GM21423 (cell line): ENCODE measurements at regions not wholly inside any gene's neighbourhood (a gene's known extent, or its start where the extent isn't known, plus 50 kb on each side); places are given as distances from the start of the nearest gene placed in this dataset.

Source experiments
- ATAC-seq: cut with Tn5 transposase; IDR thresholded peaks from one replicate; pipeline ENCODE4 v1.9.1; 2021; ENCODE audit warnings: mild to moderate bottlenecking, moderate library complexity; ENCODE audit not compliant: unreplicated experiment

DNA sequence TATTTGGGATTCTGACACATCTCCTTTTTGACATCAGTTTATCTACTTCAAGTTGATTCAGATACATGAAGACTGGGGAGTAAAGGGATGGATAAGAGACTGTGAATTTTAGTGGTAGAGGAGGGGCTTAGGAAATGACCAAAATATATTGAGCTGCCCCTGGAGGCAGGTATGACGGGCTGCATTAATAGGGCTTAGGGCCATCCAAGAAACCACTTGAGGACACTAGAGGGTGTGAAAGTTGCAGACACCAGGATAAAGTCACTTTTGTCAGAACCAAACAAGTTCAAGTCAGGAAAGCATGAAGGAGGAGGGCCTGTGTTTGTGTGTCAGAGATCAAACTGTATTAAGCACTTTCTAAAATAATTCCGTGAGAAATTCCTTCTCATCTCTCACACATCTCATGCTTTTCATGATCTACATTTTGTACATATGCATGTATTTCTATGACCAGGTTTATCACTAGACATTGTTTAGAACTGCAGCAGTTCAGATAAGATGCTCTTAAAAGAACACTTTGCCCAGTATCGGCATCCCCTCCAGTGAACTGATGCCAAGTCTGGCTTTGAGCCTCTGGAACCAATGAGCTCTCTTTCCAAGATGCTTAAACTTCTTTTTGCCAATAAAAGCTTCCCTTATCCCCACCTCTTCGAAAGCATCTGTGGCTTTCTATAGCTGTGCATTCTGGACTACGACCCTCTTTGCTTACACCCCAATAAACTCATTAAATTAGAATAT lies 136.9 kb downstream of the SLC38A1 start:
- no peak for ATAC-seq

DNA sequence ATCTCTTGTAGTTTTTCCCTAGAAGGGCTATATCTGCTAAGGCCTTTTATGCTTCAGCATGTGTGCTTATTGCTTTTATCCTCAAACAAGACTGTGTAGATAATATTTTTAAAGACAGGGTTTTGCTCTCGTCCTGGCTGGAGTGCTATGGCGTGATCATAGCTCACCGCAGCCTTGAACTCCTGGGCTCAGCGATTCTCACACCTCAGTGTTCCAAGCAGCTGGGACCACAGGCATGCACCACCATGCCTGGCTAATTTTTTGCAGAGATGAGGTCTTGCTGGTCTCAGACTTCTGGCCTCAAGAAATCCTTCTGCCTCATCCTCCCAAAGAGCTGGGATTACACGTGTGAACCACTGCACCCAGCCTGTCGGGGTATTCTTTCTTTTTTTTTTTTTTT lies 137.3 kb upstream of the SCAF11 start:
- no peak for ATAC-seq

GRCh38 chr12:46126050-46126727 lies 135.8 kb upstream of the SCAF11 start:
- ATAC-seq = no peak

GRCh38 chr12:46124848-46125619 lies 134.7 kb upstream of the SCAF11 start:
- ATAC-seq = peak; percentile 79

DNA sequence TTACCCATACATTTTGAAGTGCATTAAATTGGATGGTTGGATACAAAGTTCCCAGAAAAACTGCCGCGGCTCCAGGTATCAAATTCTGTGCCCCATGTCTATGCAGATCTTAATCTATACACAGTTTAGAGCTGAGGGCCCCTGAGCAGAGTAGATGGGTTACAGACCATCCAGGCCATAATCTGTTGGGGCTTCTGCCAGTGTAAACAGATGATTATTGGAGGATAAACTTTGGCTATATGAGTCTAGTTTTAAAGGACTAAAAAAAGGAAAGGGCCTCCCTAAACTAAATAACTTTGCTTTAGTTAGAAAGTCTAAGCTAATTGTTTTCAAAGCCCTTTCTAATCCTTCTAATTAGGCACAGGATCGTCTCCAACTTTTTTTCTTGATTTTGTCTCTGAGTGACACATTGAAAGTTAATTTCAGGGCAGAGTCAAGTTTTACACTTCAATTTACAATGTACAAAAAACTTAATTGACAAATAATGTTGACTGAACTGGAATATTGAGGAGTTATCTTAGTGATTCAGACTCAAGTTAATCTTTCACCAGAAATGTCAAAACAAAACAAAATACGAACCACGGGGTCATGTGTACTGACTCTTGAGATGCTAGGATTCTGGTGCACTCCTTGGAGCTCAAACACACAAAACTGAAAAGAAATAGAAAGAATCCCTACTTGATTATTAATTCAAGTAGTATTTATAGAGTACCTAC lies 133.9 kb upstream of the SCAF11 start:
- ATAC-seq = peak; percentile 40

DNA sequence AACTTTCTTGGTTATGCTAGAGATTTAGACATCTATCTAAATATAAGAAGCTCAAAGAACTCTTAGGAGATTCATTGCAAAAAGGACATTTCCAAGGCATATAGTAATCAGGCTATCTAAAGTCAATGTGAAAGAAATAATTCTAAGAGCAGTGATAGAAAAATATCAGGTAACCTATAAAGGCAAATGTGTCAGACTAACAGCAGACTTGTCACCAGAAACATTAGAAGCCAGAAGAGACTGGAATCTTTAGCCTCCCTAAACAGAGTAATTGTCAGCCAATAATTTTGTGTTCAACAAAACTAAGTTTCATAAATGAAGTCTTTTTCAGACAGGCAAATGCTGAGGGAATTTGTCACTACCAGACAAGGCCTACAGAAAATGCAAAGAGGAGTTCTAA lies 122.0 kb upstream of the SCAF11 start:
- ATAC-seq = no peak

DNA sequence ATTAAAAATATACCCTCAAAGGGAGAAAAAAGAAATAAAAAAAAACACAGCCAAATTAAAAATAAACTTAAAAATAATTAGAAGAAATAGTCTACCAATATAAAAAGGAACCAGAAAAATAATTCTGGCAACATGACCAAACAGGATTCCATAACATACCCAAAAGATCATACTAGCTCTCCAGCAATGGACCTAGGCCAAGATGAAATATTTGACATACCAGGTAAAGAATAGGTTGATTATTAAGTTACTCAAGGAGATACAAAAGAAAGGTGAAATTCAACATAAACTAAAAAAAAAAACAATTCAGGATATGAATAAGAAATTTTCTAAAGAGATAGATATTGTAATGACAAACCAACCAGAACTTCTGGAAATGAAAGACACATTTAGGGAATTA lies 121.3 kb upstream of the SCAF11 start:
- no peak for ATAC-seq

DNA sequence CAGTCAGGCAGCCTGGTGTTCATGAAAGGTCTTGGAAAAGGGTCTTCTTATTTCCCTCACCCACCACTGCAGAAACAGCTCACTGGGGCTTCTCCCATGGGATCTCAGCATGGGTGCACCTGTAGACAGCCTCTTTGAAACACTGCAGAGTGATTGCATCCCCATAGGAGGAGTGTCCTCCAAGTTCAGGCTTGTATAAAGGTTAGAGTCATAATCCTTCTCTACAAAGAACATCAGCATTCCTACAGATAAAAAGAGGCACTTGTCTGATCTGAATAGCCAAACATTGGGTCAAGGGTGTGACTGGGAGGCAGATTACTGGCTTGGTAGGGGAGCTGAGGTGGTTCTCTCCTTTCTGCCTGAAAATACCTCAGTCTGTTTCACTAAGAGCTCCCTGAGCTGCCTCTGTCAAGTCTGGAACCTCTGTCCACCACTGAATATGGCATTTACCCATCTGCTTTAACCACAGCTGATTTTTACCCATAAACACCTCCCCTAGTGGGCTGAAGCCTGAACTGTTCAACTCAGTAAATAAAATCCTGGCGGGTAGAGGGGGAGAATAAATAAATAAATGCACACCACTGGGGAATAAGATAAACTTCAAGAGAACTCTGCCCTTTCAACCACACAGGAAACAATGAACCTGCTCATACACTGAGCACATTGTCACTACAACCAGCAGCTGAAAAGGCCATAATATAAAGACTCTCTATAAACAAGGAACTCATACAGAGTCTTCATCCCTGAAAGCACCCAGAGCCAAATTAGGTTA lies 120.7 kb upstream of the SCAF11 start:
- no peak for ATAC-seq

- no peak for ATAC-seq
Observed at GRCh38 chr12:46110223-46110611, 119.8 kb upstream of the SCAF11 start.

DNA sequence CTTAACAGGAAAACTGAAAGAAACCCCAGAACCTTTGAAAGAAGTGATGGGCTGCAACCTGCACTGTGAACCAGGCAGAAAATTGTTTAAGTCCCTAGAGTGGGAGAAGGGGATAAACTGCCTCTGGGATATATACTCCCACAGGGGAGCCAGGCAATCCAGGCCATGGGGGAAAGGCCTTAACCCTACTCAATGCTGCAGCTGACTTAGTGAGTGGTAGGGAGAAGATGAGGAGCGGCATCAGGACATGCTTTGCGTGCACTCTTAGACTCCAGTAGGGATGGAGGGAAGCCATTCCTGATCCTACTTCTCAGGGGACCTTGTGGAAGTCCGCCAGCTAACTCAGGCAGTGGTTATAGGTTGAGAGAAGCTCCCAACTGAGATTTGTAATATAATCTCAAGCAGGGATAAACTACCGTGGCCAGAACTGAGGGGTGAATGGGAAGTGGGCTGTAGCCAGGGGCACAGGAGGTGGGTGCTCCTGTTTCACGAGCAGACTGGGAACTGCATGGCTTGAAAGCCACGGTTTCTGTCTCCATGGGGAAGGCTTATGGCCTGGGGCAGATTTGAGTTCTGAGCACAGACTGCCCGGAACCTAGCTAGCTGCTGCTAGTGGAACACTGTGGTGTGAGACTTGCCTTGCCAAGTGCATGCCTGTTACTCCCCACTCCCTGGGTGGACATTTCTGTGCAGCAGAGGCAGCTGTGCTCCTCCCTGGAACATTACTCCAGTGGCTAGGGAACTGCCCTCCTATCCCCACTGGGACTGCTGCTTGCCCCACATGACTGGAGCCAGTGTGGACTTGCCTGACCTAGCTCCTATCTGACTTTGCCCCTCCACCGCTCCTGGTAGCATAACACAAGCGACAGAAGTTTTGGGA lies 119.2 kb upstream of the SCAF11 start:
- ATAC-seq = no peak

DNA sequence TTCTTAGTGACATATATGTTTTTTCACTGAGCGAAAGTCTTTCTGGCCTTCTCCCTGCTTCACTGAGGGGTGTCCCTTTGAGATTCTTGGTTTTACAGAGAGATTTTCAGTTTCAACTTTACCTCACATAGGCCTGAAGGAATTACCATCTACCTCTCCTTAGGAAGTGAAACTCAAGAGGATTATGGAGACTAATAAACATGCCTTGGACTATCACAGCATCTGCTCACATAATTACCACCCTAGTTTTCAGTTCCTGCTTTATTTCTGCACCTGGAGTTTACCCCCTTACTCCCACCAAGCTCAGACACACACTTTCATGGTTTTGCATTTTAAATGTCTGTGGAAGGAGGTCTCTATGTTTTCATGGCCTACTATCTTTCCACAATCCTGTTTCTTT lies 118.3 kb upstream of the SCAF11 start:
- ATAC-seq = peak; percentile 88

DNA sequence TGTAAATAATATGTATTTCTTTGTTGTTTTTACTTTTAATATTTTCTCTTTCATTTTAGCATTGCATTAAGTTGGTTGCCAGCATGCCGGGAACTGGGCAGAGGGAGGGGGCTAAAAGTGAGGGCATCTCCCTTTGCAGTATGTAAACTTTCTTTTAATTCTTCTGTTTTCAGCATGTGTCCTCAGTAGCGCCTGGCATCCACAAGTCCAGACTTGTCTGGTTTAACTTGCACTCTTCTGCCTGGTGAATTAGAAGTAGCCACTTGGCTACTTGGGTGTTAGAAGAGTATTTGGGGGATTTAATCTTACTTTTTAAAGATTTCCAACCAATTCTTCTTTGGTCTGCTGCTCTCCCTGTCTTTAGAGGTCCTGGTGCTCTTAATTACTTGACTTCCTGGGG lies 117.2 kb upstream of the SCAF11 start:
- ATAC-seq = no peak

DNA sequence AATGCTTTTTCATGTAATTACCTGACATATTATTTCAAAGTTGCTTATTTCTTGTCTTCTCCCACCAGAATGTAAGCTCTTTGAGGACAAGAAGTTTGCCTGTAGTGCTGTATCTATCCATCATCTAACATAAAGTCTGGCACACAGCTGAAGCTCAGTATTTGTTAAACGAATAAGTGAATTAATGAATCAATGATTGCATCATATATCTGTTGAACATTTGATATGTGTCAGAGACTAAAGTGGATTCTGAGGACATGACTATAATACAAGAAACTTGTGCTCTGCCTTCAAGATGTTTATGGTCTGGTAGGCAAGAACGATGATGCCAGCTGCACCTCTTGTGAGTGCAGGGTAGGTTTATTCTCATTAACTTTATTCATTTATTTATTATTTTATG lies 115.4 kb upstream of the SCAF11 start:
- ATAC-seq = no peak

DNA sequence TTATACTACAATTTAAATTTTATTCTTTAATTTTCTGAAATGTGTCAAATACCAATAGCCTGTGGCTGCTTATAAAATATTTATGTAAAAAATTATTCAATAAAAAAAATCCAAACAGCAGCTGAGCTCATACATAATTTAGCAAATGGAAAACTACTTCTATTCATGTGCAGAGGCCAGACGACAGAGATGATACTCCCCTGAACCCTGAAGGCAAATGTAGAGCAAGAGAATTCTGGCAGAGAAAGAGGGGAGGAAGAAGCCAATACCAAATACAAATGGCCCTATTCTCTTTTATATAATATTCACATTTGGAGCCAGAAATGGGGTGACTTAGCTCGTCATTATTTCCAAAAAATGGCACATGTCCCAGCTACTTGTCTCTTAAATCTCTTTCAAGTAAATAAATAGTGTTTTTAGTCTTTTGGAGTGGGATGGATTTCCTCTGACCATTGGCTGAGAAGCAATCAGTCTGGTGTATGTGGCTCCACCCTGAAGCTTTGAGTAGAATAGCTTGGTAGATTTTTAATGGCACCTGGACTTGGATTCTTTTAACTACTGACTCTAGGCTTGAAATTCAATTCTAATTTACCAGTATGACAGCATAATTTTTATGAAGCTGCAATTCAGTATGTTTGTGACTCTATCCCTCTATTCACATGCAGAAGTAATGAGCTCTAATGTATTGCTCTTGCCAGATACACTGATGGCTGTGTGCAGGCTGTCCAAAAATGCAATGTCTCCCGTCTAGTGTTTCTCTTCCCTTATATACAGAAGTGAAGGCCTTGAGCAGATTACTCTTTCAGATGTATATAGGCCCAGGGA lies 113.4 kb upstream of the SCAF11 start:
- ATAC-seq = no peak

- ATAC-seq = no peak
Observed at GRCh38 chr12:46101485-46101869, 111.1 kb upstream of the SCAF11 start.

GRCh38 chr12:46100551-46101484 lies 110.4 kb upstream of the SCAF11 start:
- no peak for ATAC-seq

GRCh38 chr12:46089414-46090162 lies 99.2 kb upstream of the SCAF11 start:
- no peak for ATAC-seq
